Lower lobe of right lung (tissue), 2 donors: ENCODE measurements at regions not wholly inside any gene's neighbourhood (a gene's known extent, or its start where the extent isn't known, plus 50 kb on each side); places are given as distances from the start of the nearest gene placed in this dataset.
A peak's percentile ranks its signal among the peaks of the same experiment; 100 is the strongest.

Experiments
- ATAC-seq, 2 donors: fragments of 200-7000 bp; cut with Tn5 transposase; one replicate each; pipeline ENCODE4 v1.9.1; 2020 to 2022; ENCODE audit warnings: mild to moderate bottlenecking in 2 of 2, moderate library complexity in 2 of 2
- DNase-seq: peaks from one replicate; pipeline ENCODE4 v3.0.0-alpha.2; 2020
- H3K27ac ChIP-seq: fragments of 200-600 bp; one replicate; pipeline ENCODE4 v1.8.0; 2022
- H3K27me3 ChIP-seq: fragments of 200-600 bp; one replicate; pipeline ENCODE4 v1.8.0; 2022; ENCODE audit warnings: low read depth
- H3K36me3 ChIP-seq: fragments of 200-600 bp; one replicate; pipeline ENCODE4 v1.8.0; 2022; ENCODE audit warnings: mild to moderate bottlenecking
- H3K4me1 ChIP-seq: fragments of 200-600 bp; one replicate; pipeline ENCODE4 v1.8.0; 2022
- H3K4me3 ChIP-seq: fragments of 200-600 bp; one replicate; pipeline ENCODE4 v1.8.0; 2022; ENCODE audit warnings: mild to moderate bottlenecking
- H3K9me3 ChIP-seq: fragments of 200-600 bp; one replicate; pipeline ENCODE4 v1.8.0; 2022
- CTCF ChIP-seq: fragments of 200-600 bp; IDR thresholded peaks from one replicate; pipeline ENCODE4 v1.8.0; 2022; ENCODE audit warnings: antibody characterized with exemption, mild to moderate bottlenecking
- intact Hi-C: fragments of 100-400 bp; cut with DNase I; formaldehyde crosslinking; loops from one replicate; pipeline ENCODE4 v1.11.0; 2022
- donor health status: DM: no; HTN: yes; CAD: no; lungs with severe emphysema.

GRCh38 chr1:229854620-229855019 is 212.4 kb upstream of the GALNT2 start:
- intact Hi-C loops, result no loop called here
- no peak for TF ChIP-seq CTCF
- DNase-seq, result no peak
- H3K9me3 ChIP-seq, result no peaks in the 10 kb centered on the region
- no peak overlapping the region for H3K4me3 ChIP-seq
- no peaks in the 10 kb centered on the region for H3K36me3 ChIP-seq
- H3K27ac ChIP-seq, result no peak overlapping the region
- no peaks in the 10 kb centered on the region for H3K27me3 ChIP-seq
- no peak for ATAC-seq
- H3K4me1 ChIP-seq, result no peaks in the 10 kb centered on the region

- Histone ChIP-seq H3K36me3 (no peaks in the 10 kb centered on the region), H3K27ac (no peak overlapping the region), H3K4me3 (peak overlapping the region; percentile 27), H3K4me1 (no peaks in the 10 kb centered on the region), H3K9me3 (no peaks in the 10 kb centered on the region), H3K27me3 (no peaks in the 10 kb centered on the region)
- ATAC-seq (peak; percentile 46 to 61), DNase-seq (no peak)
- intact Hi-C loops, result no loop called here
- no peak for TF ChIP-seq CTCF
These were observed 210.9 kb upstream of the GALNT2 start for GRCh38 chr1:229856009-229856650.

- Histone ChIP-seq H3K9me3 (no peaks in the 10 kb centered on the region), H3K27ac (no peak overlapping the region), H3K27me3 (no peaks in the 10 kb centered on the region), H3K4me3 (no peak overlapping the region), H3K4me1 (no peaks in the 10 kb centered on the region), H3K36me3 (no peaks in the 10 kb centered on the region)
- no peak for TF ChIP-seq CTCF
- ATAC-seq, result no peak
- intact Hi-C loops, result no loop called here
- no peak for DNase-seq
These were observed 209.5 kb upstream of the GALNT2 start for GRCh38 chr1:229857585-229857984.

- no peak overlapping the region for H3K4me3 ChIP-seq
- intact Hi-C loops, result no loop called here
- H3K27ac ChIP-seq, result no peak overlapping the region
- no peaks in the 10 kb centered on the region for H3K4me1 ChIP-seq
- no peaks in the 10 kb centered on the region for H3K27me3 ChIP-seq
- no peak for DNase-seq
- H3K36me3 ChIP-seq, result no peaks in the 10 kb centered on the region
- ATAC-seq, result no peak
- no peak for TF ChIP-seq CTCF
- H3K9me3 ChIP-seq, result no peaks in the 10 kb centered on the region
These were observed 208.0 kb upstream of the GALNT2 start for GRCh38 chr1:229859026-229859425.

GRCh38 chr1:229860926-229861325 is 206.1 kb upstream of the GALNT2 start:
- ATAC-seq, result no peak
- no peak for TF ChIP-seq CTCF
- Histone ChIP-seq H3K36me3 (no peaks in the 10 kb centered on the region), H3K9me3 (no peaks in the 10 kb centered on the region), H3K27me3 (no peaks in the 10 kb centered on the region), H3K4me3 (no peak overlapping the region), H3K27ac (no peak overlapping the region), H3K4me1 (no peaks in the 10 kb centered on the region)
- DNase-seq, result no peak
- intact Hi-C loops, result no loop called here
